ENCODE measurements at regions not wholly inside any gene's neighbourhood (a gene's known extent, or its start where the extent isn't known, plus 50 kb on each side); places are given as distances from the start of the nearest gene placed in this dataset.

DNA sequence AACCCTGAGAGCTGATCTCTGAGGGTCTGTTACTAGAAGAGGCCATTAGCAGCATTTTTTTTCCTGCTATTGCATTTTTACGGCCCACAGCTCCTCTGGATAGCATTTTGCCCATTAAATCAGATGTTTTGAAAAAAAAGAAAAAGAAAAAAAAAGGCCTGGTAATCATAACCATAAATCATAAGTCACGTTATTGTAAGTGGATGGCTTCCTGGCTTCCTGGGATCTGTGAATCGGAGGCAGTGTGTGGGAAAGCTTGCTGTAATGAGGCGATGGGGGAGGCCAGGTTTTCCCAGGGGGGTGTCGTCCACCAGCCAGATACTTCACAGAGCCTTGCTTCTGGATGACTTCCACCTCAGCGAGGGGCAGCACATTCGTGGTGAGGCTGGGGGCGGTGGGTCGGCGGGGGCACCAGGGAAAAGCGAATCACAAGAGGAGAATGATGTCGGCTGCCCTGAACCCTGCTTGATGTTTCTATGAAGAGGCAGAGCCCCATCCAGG, 106.5 kb upstream of the SYT13 start:
- Mint-ChIP-seq H3K36me3 (no peaks in the 10 kb centered on the region), H3K27me3 (ENCODE audit: low read depth) (peaks cover 2% of the 10 kb centered on the region; the same call in 1 of the 2 replicates), H3K4me3 (no peak overlapping the region), H3K27ac (no peak overlapping the region), H3K9me3 (peaks cover 3% of the 10 kb centered on the region), H3K4me1 (peaks cover 11% of the 10 kb centered on the region)
- TF ChIP-seq, protein P1, sequence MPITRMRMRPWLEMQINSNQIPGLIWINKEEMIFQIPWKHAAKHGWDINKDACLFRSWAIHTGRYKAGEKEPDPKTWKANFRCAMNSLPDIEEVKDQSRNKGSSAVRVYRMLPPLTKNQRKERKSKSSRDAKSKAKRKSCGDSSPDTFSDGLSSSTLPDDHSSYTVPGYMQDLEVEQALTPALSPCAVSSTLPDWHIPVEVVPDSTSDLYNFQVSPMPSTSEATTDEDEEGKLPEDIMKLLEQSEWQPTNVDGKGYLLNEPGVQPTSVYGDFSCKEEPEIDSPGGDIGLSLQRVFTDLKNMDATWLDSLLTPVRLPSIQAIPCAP (CRISPR knock-in tag; IDR thresholded peaks at IDR 0.05), result no peak
- TF ChIP-seq, protein P2, sequence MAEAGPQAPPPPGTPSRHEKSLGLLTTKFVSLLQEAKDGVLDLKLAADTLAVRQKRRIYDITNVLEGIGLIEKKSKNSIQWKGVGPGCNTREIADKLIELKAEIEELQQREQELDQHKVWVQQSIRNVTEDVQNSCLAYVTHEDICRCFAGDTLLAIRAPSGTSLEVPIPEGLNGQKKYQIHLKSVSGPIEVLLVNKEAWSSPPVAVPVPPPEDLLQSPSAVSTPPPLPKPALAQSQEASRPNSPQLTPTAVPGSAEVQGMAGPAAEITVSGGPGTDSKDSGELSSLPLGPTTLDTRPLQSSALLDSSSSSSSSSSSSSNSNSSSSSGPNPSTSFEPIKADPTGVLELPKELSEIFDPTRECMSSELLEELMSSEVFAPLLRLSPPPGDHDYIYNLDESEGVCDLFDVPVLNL (CRISPR knock-in tag; IDR thresholded peaks at IDR 0.05; ENCODE audit: borderline replicate concordance, low read depth), result no peak
- TF ChIP-seq, protein P3, sequence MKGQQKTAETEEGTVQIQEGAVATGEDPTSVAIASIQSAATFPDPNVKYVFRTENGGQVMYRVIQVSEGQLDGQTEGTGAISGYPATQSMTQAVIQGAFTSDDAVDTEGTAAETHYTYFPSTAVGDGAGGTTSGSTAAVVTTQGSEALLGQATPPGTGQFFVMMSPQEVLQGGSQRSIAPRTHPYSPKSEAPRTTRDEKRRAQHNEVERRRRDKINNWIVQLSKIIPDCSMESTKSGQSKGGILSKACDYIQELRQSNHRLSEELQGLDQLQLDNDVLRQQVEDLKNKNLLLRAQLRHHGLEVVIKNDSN (CRISPR knock-in tag; IDR thresholded peaks at IDR 0.05), result no peak
- TF ChIP-seq, protein P4, sequence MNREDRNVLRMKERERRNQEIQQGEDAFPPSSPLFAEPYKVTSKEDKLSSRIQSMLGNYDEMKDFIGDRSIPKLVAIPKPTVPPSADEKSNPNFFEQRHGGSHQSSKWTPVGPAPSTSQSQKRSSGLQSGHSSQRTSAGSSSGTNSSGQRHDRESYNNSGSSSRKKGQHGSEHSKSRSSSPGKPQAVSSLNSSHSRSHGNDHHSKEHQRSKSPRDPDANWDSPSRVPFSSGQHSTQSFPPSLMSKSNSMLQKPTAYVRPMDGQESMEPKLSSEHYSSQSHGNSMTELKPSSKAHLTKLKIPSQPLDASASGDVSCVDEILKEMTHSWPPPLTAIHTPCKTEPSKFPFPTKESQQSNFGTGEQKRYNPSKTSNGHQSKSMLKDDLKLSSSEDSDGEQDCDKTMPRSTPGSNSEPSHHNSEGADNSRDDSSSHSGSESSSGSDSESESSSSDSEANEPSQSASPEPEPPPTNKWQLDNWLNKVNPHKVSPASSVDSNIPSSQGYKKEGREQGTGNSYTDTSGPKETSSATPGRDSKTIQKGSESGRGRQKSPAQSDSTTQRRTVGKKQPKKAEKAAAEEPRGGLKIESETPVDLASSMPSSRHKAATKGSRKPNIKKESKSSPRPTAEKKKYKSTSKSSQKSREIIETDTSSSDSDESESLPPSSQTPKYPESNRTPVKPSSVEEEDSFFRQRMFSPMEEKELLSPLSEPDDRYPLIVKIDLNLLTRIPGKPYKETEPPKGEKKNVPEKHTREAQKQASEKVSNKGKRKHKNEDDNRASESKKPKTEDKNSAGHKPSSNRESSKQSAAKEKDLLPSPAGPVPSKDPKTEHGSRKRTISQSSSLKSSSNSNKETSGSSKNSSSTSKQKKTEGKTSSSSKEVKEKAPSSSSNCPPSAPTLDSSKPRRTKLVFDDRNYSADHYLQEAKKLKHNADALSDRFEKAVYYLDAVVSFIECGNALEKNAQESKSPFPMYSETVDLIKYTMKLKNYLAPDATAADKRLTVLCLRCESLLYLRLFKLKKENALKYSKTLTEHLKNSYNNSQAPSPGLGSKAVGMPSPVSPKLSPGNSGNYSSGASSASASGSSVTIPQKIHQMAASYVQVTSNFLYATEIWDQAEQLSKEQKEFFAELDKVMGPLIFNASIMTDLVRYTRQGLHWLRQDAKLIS (CRISPR knock-in tag; IDR thresholded peaks at IDR 0.05; ENCODE audit: borderline replicate concordance), result no peak
- TF ChIP-seq PRRX2 (CRISPR knock-in tag; IDR thresholded peaks at IDR 0.05) (no peak), ZNF317 (CRISPR knock-in tag; IDR thresholded peaks at IDR 0.05; ENCODE audit: borderline replicate concordance, low read depth) (no peak), ZBTB21 (CRISPR knock-in tag; IDR thresholded peaks at IDR 0.05; ENCODE audit: borderline replicate concordance) (no peak), FOXP1 (CRISPR knock-in tag; IDR thresholded peaks at IDR 0.05; ENCODE audit: borderline replicate concordance) (no peak), EMX1 (CRISPR knock-in tag; IDR thresholded peaks at IDR 0.05) (no peak), HMGA2 (CRISPR knock-in tag; IDR thresholded peaks at IDR 0.05) (no peak), NFYB (CRISPR knock-in tag; conservative IDR thresholded peaks at IDR 0.05; ENCODE audit: low read depth) (no peak), ZNF121 (CRISPR knock-in tag; IDR thresholded peaks at IDR 0.05) (no peak), ETV6 (CRISPR knock-in tag; IDR thresholded peaks at IDR 0.05) (no peak), IRF2 (CRISPR knock-in tag; IDR thresholded peaks at IDR 0.05; ENCODE audit: borderline replicate concordance, low read depth) (no peak)
- TF ChIP-seq, protein P5, sequence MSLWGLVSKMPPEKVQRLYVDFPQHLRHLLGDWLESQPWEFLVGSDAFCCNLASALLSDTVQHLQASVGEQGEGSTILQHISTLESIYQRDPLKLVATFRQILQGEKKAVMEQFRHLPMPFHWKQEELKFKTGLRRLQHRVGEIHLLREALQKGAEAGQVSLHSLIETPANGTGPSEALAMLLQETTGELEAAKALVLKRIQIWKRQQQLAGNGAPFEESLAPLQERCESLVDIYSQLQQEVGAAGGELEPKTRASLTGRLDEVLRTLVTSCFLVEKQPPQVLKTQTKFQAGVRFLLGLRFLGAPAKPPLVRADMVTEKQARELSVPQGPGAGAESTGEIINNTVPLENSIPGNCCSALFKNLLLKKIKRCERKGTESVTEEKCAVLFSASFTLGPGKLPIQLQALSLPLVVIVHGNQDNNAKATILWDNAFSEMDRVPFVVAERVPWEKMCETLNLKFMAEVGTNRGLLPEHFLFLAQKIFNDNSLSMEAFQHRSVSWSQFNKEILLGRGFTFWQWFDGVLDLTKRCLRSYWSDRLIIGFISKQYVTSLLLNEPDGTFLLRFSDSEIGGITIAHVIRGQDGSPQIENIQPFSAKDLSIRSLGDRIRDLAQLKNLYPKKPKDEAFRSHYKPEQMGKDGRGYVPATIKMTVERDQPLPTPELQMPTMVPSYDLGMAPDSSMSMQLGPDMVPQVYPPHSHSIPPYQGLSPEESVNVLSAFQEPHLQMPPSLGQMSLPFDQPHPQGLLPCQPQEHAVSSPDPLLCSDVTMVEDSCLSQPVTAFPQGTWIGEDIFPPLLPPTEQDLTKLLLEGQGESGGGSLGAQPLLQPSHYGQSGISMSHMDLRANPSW (CRISPR knock-in tag; conservative IDR thresholded peaks at IDR 0.05; ENCODE audit: low read depth), result no peak
- TF ChIP-seq, protein P6, sequence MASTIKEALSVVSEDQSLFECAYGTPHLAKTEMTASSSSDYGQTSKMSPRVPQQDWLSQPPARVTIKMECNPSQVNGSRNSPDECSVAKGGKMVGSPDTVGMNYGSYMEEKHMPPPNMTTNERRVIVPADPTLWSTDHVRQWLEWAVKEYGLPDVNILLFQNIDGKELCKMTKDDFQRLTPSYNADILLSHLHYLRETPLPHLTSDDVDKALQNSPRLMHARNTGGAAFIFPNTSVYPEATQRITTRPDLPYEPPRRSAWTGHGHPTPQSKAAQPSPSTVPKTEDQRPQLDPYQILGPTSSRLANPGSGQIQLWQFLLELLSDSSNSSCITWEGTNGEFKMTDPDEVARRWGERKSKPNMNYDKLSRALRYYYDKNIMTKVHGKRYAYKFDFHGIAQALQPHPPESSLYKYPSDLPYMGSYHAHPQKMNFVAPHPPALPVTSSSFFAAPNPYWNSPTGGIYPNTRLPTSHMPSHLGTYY (CRISPR knock-in tag; IDR thresholded peaks at IDR 0.05), result no peak
- TF ChIP-seq, protein P7, sequence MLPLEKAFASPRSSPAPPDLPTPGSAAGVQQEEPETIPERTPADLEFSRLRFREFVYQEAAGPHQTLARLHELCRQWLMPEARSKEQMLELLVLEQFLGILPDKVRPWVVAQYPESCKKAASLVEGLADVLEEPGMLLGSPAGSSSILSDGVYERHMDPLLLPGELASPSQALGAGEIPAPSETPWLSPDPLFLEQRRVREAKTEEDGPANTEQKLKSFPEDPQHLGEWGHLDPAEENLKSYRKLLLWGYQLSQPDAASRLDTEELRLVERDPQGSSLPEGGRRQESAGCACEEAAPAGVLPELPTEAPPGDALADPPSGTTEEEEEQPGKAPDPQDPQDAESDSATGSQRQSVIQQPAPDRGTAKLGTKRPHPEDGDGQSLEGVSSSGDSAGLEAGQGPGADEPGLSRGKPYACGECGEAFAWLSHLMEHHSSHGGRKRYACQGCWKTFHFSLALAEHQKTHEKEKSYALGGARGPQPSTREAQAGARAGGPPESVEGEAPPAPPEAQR (CRISPR knock-in tag; IDR thresholded peaks at IDR 0.05), result no peak
- TF ChIP-seq, protein P8, sequence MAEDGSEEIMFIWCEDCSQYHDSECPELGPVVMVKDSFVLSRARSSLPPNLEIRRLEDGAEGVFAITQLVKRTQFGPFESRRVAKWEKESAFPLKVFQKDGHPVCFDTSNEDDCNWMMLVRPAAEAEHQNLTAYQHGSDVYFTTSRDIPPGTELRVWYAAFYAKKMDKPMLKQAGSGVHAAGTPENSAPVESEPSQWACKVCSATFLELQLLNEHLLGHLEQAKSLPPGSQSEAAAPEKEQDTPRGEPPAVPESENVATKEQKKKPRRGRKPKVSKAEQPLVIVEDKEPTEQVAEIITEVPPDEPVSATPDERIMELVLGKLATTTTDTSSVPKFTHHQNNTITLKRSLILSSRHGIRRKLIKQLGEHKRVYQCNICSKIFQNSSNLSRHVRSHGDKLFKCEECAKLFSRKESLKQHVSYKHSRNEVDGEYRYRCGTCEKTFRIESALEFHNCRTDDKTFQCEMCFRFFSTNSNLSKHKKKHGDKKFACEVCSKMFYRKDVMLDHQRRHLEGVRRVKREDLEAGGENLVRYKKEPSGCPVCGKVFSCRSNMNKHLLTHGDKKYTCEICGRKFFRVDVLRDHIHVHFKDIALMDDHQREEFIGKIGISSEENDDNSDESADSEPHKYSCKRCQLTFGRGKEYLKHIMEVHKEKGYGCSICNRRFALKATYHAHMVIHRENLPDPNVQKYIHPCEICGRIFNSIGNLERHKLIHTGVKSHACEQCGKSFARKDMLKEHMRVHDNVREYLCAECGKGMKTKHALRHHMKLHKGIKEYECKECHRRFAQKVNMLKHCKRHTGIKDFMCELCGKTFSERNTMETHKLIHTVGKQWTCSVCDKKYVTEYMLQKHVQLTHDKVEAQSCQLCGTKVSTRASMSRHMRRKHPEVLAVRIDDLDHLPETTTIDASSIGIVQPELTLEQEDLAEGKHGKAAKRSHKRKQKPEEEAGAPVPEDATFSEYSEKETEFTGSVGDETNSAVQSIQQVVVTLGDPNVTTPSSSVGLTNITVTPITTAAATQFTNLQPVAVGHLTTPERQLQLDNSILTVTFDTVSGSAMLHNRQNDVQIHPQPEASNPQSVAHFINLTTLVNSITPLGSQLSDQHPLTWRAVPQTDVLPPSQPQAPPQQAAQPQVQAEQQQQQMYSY (CRISPR knock-in tag; IDR thresholded peaks at IDR 0.05), result no peak
- ChIA-PET POLR2A (interaction anchor here (0.7 kb wide), 1 partner anchor 14 kb away, joined by 3 read pairs; no protein-coding TSS in a partner anchor), CTCF (interaction anchor here (1.3 to 2.8 kb wide), 2 partner anchors 21 to 262 kb away, joined by 3 to 13 read pairs; no protein-coding TSS in a partner anchor)
- DNase-seq (ENCODE audit: low spot score) (no peak), ATAC-seq (no peak)
